ENCODE measurements at regions not wholly inside any gene's neighbourhood (a gene's known extent, or its start where the extent isn't known, plus 50 kb on each side); places are given as distances from the start of the nearest gene placed in this dataset.

- ChIA-PET CTCF (interaction anchor here (0.6 kb wide), 1 partner anchor 406 kb away, joined by 3 read pairs; no protein-coding TSS in a partner anchor), POLR2A (no interaction called here)
- no peaks in the 10 kb centered on the region for H3K27me3 ChIP-seq (replicated peaks; ENCODE audit: control insufficient read depth, insufficient read depth, low read length)
- peaks cover 13% of the 10 kb centered on the region for H3K9me3 Mint-ChIP-seq (ENCODE audit: unreplicated experiment)
- H3K27me3 Mint-ChIP-seq (ENCODE audit: insufficient read depth, unreplicated experiment) = no peaks in the 10 kb centered on the region
- no peaks in the 10 kb centered on the region for H3K36me3 ChIP-seq (ENCODE audit: control insufficient read depth, insufficient read depth, low read length)
- no peak for TF ChIP-seq CTCF (IDR thresholded peaks at IDR 0.05; ENCODE audit: insufficient read depth in 1 of 2, low read depth in 1 of 2, low read length in 1 of 2, severe bottlenecking in 1 of 2, unreplicated experiment in 1 of 2)
- intact Hi-C loops (cut with micrococcal nuclease; ENCODE audit: unreplicated experiment) = no loop called here
- peaks cover 15% of the 10 kb centered on the region for H3K4me1 Mint-ChIP-seq (ENCODE audit: low read depth, unreplicated experiment)
- H3K27ac Mint-ChIP-seq (ENCODE audit: unreplicated experiment) = no peak overlapping the region
- H3K4me1 ChIP-seq = peaks cover 10% of the 10 kb centered on the region
- peaks cover 7% of the 10 kb centered on the region for H3K9me3 ChIP-seq
- BruUV-seq (replicated peaks) = no TSS peak
- H3K4me3 ChIP-seq (ENCODE audit: low read depth, low read length) = no peak overlapping the region
- no peak overlapping the region for H3K4me3 Mint-ChIP-seq (ENCODE audit: unreplicated experiment)
- no peak for DNase-seq
- no peaks in the 10 kb centered on the region for H3K36me3 Mint-ChIP-seq (ENCODE audit: insufficient read depth, unreplicated experiment)
These were observed 122.6 kb upstream of the PHACTR1 start for GRCh38 chr6:12593771-12594529.

GRCh38 chr6:12594530-12594893 lies 122.1 kb upstream of the PHACTR1 start:
- peaks cover 15% of the 10 kb centered on the region for H3K4me1 Mint-ChIP-seq (ENCODE audit: low read depth, unreplicated experiment)
- Histone ChIP-seq H3K27me3 (replicated peaks; ENCODE audit: control insufficient read depth, insufficient read depth, low read length) (no peaks in the 10 kb centered on the region), H3K9me3 (peaks cover 7% of the 10 kb centered on the region), H3K4me3 (ENCODE audit: low read depth, low read length) (no peak overlapping the region), H3K4me1 (peaks cover 10% of the 10 kb centered on the region), H3K36me3 (ENCODE audit: control insufficient read depth, insufficient read depth, low read length) (no peaks in the 10 kb centered on the region)
- no peak for DNase-seq
- intact Hi-C loops (cut with micrococcal nuclease; ENCODE audit: unreplicated experiment) = no loop called here
- peaks cover 13% of the 10 kb centered on the region for H3K9me3 Mint-ChIP-seq (ENCODE audit: unreplicated experiment)
- BruUV-seq (replicated peaks) = no TSS peak
- ChIA-PET CTCF (interaction anchor here (0.7 kb wide), 1 partner anchor 230 kb away, joined by 3 read pairs; no protein-coding TSS in a partner anchor), POLR2A (no interaction called here)
- TF ChIP-seq CTCF (IDR thresholded peaks at IDR 0.05; ENCODE audit: insufficient read depth in 1 of 2, low read depth in 1 of 2, low read length in 1 of 2, severe bottlenecking in 1 of 2, unreplicated experiment in 1 of 2) = no peak
- H3K27me3 Mint-ChIP-seq (ENCODE audit: insufficient read depth, unreplicated experiment) = no peaks in the 10 kb centered on the region
- H3K27ac Mint-ChIP-seq (ENCODE audit: unreplicated experiment) = no peak overlapping the region
- no peaks in the 10 kb centered on the region for H3K36me3 Mint-ChIP-seq (ENCODE audit: insufficient read depth, unreplicated experiment)
- H3K4me3 Mint-ChIP-seq (ENCODE audit: unreplicated experiment) = no peak overlapping the region

- H3K27ac Mint-ChIP-seq (ENCODE audit: unreplicated experiment) = no peak overlapping the region
- H3K36me3 Mint-ChIP-seq (ENCODE audit: insufficient read depth, unreplicated experiment) = no peaks in the 10 kb centered on the region
- Histone ChIP-seq H3K4me3 (ENCODE audit: low read depth, low read length) (no peak overlapping the region), H3K9me3 (peaks cover 7% of the 10 kb centered on the region), H3K36me3 (ENCODE audit: control insufficient read depth, insufficient read depth, low read length) (no peaks in the 10 kb centered on the region), H3K4me1 (peaks cover 10% of the 10 kb centered on the region), H3K27me3 (replicated peaks; ENCODE audit: control insufficient read depth, insufficient read depth, low read length) (no peaks in the 10 kb centered on the region)
- DNase-seq = no peak
- BruUV-seq (replicated peaks) = no TSS peak
- TF ChIP-seq CTCF (IDR thresholded peaks at IDR 0.05; ENCODE audit: insufficient read depth in 1 of 2, low read depth in 1 of 2, low read length in 1 of 2, severe bottlenecking in 1 of 2, unreplicated experiment in 1 of 2) = no peak
- H3K4me1 Mint-ChIP-seq (ENCODE audit: low read depth, unreplicated experiment) = peaks cover 21% of the 10 kb centered on the region
- ChIA-PET POLR2A (no interaction called here), CTCF (interaction anchor here (0.7 kb wide), 1 partner anchor 231 kb away, joined by 3 read pairs; no protein-coding TSS in a partner anchor)
- no peaks in the 10 kb centered on the region for H3K27me3 Mint-ChIP-seq (ENCODE audit: insufficient read depth, unreplicated experiment)
- H3K4me3 Mint-ChIP-seq (ENCODE audit: unreplicated experiment) = no peak overlapping the region
- H3K9me3 Mint-ChIP-seq (ENCODE audit: unreplicated experiment) = peaks cover 18% of the 10 kb centered on the region
- intact Hi-C loops (cut with micrococcal nuclease; ENCODE audit: unreplicated experiment) = no loop called here
These were observed 121.3 kb upstream of the PHACTR1 start for GRCh38 chr6:12595161-12595811.
